GM12878 (cell line): ENCODE measurements at regions not wholly inside any gene's neighbourhood (a gene's known extent, or its start where the extent isn't known, plus 50 kb on each side); places are given as distances from the start of the nearest gene placed in this dataset.

Experiments
- ATAC-seq: fragments of 200-7000 bp; cut with Tn5 transposase; 3 replicates; pipeline ENCODE4 v1.9.1; 2020; ENCODE audit warnings: mild to moderate bottlenecking, moderate library complexity
- BruUV-seq: library from RNA; stranded (reverse); fragments of 400-500 nt; replicated peaks from 2 replicates; lab custom pipeline; 2021; lab: Mats Ljungman, UMichigan
- CTCF ChIA-PET: fragments of 300-600 bp; sonication (Branson Sonifier 250); formaldehyde crosslinking; extraction: SDS; loops from one replicate; lab custom pipeline; 2021; ENCODE audit warnings: inconsistent platforms; lab: Yijun Ruan, JAX
- POLR2A ChIA-PET: fragments of 350-600 bp; formaldehyde crosslinking; extraction: SDS; loops from one replicate; lab custom pipeline; 2021; ENCODE audit warnings: inconsistent platforms; lab: Charles Lee
- RAD21 ChIA-PET: fragments of 300-600 bp; sonication (Branson Sonifier 250); formaldehyde crosslinking; loops from one replicate; lab custom pipeline; 2023; ENCODE audit warnings: antibody characterized with exemption; ENCODE audit not compliant: unreplicated experiment; lab: Charles Lee
- SMC1A ChIA-PET: fragments of 300-600 bp; sonication (Branson Sonifier 250); formaldehyde crosslinking; loops from one replicate; lab custom pipeline; 2023; ENCODE audit not compliant: unreplicated experiment, uncharacterized antibody; lab: Charles Lee
- DNase-seq: peaks from one replicate; pipeline ENCODE4 v3.0.0-alpha.2; 2011; ENCODE audit warnings: low read depth, low spot score
- FAIRE-seq: peaks from 3 replicates; lab custom pipeline; 2011; peaks lifted over from hg19 to GRCh38; lab: Jason Lieb, UNC
- H2AFZ ChIP-seq: 2 replicates; pipeline ENCODE4 v1.6.0; 2011; ENCODE audit warnings: low read depth, low read length, control low read depth; ENCODE audit not compliant: control insufficient read depth
- H3K27ac ChIP-seq: 2 replicates; pipeline ENCODE4 v1.5.1; 2011; ENCODE audit warnings: control low read depth; ENCODE audit not compliant: control insufficient read depth, insufficient read depth
- H3K27me3 ChIP-seq, 2 experiments: replicated peaks in 1 of 2; 2 replicates each; pipeline versions ENCODE4 v1.6.0 to v1.6.1; 2011; ENCODE audit warnings: low read length in 1 of 2; ENCODE audit not compliant: control insufficient read depth in 2 of 2, insufficient read depth in 2 of 2
- H3K36me3 ChIP-seq, 2 experiments: 2 replicates each; pipeline ENCODE4 v1.5.1; 2011; ENCODE audit warnings: low read length in 1 of 2; ENCODE audit not compliant: control insufficient read depth in 2 of 2, insufficient read depth in 2 of 2
- H3K4me1 ChIP-seq: 2 replicates; pipeline ENCODE4 v1.6.1; 2011; ENCODE audit warnings: mild to moderate bottlenecking, low read length, moderate library complexity, mixed read lengths; ENCODE audit not compliant: control insufficient read depth, insufficient read depth
- H3K4me2 ChIP-seq: 2 replicates; pipeline ENCODE4 v1.6.0; 2011; ENCODE audit warnings: control low read depth; ENCODE audit not compliant: control insufficient read depth, insufficient read depth
- H3K4me3 ChIP-seq: fragments of 200-600 bp; sonication (generic); 2 replicates; pipeline ENCODE4 v1.5.1; 2016
- H3K79me2 ChIP-seq: 2 replicates; pipeline ENCODE4 v1.6.0; 2011; ENCODE audit warnings: low read length; ENCODE audit not compliant: control insufficient read depth, insufficient read depth
- H3K9ac ChIP-seq: 2 replicates; pipeline ENCODE4 v1.8.0; 2011; ENCODE audit warnings: low read length, control low read depth, mixed read lengths; ENCODE audit not compliant: control insufficient read depth, insufficient read depth
- H3K9me3 ChIP-seq: replicated peaks from 3 replicates; pipeline ENCODE4 v1.5.1; 2011; ENCODE audit warnings: mild to moderate bottlenecking, low read length; ENCODE audit not compliant: control insufficient read depth, insufficient read depth
- H4K20me1 ChIP-seq: 2 replicates; pipeline ENCODE4 v1.6.0; 2011; ENCODE audit not compliant: control insufficient read depth, insufficient read depth
- CHD4 ChIP-seq: fragments of 200-600 bp; sonication (generic); IDR thresholded peaks from 2 replicates; pipeline ENCODE4 v1.6.1; 2016; ENCODE audit warnings: mild to moderate bottlenecking
- ESRRA ChIP-seq: IDR thresholded peaks from 2 replicates; pipeline ENCODE4 v1.6.1; 2012; ENCODE audit warnings: mild to moderate bottlenecking, low read length, improper control_type of control experiment
- FOS ChIP-seq: IDR thresholded peaks from 3 replicates; pipeline ENCODE4 v1.6.1; 2011; ENCODE audit warnings: borderline replicate concordance; ENCODE audit not compliant: insufficient read length; ENCODE audit errors: extremely low read depth
- SMARCA5 ChIP-seq: fragments of 450-650 bp; IDR thresholded peaks from 2 replicates; pipeline ENCODE4 v1.6.1; 2017; ENCODE audit warnings: mild to moderate bottlenecking
- SRF ChIP-seq, 2 experiments: IDR thresholded peaks; 2 replicates each; pipeline ENCODE4 v1.6.1; 2011; ENCODE audit warnings: low read depth in 2 of 2, low read length in 2 of 2, mild to moderate bottlenecking in 1 of 2, moderate library complexity in 1 of 2
- ZNF207 ChIP-seq: fragments of 450-650 bp; IDR thresholded peaks from 2 replicates; pipeline ENCODE4 v1.6.1; 2014; ENCODE audit warnings: antibody characterized with exemption, mild to moderate bottlenecking, borderline replicate concordance
- WGBS: methylation state at CpG from one replicate; pipeline ENCODE4 v1.1.6; 2016; ENCODE audit warnings: low lambda C conversion rate; ENCODE audit not compliant: insufficient replicate concordance, insufficient coverage; ENCODE audit errors: missing lambda C conversion rate; 5-methylcytosine and 5-hydroxymethylcytosine counted together
- in situ Hi-C: fragments of 300-500 bp; cut with MboI; formaldehyde crosslinking; loops from 9 replicates; pipeline ENCODE4 v1.14.3; 2018; ENCODE audit warnings: mixed read lengths
- intact Hi-C: fragments of 100-400 bp; cut with micrococcal nuclease; formaldehyde crosslinking; loops from one replicate; pipeline ENCODE4 v1.14.2; 2022; ENCODE audit not compliant: unreplicated experiment
- TF ChIP-seq, protein P1 (sequence below): IDR thresholded peaks from 2 replicates; pipeline ENCODE4 v1.6.1; 2012; ENCODE audit warnings: improper control_type of control experiment, low read depth, low read length; ENCODE audit not compliant: insufficient replicate concordance
- TF ChIP-seq, protein P2 (sequence below): fragments of 150-350 bp; IDR thresholded peaks from 2 replicates; pipeline ENCODE4 v1.6.1; 2016; ENCODE audit warnings: low read depth, low read length

- no peak overlapping the region for H2AFZ ChIP-seq
- H3K27me3 ChIP-seq = no peaks in the 10 kb centered on the region
- TF ChIP-seq ESRRA (no peak), FOS (no peak), CHD4 (no peak), SRF (IDR thresholded peaks at IDR 0.05; ENCODE audit: low read depth in 2 of 2, low read length in 2 of 2) (no peak), SMARCA5 (no peak), ZNF207 (no peak)
- TF ChIP-seq, protein P1, sequence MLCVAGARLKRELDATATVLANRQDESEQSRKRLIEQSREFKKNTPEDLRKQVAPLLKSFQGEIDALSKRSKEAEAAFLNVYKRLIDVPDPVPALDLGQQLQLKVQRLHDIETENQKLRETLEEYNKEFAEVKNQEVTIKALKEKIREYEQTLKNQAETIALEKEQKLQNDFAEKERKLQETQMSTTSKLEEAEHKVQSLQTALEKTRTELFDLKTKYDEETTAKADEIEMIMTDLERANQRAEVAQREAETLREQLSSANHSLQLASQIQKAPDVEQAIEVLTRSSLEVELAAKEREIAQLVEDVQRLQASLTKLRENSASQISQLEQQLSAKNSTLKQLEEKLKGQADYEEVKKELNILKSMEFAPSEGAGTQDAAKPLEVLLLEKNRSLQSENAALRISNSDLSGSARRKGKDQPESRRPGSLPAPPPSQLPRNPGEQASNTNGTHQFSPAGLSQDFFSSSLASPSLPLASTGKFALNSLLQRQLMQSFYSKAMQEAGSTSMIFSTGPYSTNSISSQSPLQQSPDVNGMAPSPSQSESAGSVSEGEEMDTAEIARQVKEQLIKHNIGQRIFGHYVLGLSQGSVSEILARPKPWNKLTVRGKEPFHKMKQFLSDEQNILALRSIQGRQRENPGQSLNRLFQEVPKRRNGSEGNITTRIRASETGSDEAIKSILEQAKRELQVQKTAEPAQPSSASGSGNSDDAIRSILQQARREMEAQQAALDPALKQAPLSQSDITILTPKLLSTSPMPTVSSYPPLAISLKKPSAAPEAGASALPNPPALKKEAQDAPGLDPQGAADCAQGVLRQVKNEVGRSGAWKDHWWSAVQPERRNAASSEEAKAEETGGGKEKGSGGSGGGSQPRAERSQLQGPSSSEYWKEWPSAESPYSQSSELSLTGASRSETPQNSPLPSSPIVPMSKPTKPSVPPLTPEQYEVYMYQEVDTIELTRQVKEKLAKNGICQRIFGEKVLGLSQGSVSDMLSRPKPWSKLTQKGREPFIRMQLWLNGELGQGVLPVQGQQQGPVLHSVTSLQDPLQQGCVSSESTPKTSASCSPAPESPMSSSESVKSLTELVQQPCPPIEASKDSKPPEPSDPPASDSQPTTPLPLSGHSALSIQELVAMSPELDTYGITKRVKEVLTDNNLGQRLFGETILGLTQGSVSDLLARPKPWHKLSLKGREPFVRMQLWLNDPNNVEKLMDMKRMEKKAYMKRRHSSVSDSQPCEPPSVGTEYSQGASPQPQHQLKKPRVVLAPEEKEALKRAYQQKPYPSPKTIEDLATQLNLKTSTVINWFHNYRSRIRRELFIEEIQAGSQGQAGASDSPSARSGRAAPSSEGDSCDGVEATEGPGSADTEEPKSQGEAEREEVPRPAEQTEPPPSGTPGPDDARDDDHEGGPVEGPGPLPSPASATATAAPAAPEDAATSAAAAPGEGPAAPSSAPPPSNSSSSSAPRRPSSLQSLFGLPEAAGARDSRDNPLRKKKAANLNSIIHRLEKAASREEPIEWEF = no peak
- TF ChIP-seq, protein P2, sequence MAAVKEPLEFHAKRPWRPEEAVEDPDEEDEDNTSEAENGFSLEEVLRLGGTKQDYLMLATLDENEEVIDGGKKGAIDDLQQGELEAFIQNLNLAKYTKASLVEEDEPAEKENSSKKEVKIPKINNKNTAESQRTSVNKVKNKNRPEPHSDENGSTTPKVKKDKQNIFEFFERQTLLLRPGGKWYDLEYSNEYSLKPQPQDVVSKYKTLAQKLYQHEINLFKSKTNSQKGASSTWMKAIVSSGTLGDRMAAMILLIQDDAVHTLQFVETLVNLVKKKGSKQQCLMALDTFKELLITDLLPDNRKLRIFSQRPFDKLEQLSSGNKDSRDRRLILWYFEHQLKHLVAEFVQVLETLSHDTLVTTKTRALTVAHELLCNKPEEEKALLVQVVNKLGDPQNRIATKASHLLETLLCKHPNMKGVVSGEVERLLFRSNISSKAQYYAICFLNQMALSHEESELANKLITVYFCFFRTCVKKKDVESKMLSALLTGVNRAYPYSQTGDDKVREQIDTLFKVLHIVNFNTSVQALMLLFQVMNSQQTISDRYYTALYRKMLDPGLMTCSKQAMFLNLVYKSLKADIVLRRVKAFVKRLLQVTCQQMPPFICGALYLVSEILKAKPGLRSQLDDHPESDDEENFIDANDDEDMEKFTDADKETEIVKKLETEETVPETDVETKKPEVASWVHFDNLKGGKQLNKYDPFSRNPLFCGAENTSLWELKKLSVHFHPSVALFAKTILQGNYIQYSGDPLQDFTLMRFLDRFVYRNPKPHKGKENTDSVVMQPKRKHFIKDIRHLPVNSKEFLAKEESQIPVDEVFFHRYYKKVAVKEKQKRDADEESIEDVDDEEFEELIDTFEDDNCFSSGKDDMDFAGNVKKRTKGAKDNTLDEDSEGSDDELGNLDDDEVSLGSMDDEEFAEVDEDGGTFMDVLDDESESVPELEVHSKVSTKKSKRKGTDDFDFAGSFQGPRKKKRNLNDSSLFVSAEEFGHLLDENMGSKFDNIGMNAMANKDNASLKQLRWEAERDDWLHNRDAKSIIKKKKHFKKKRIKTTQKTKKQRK = no peak
- FAIRE-seq = no peak
- CTCF ChIA-PET = interaction anchor here (0.5 kb wide), 1 partner anchor 395 kb away, joined by 3 read pairs; no protein-coding TSS in a partner anchor
- in situ Hi-C loops (no loop called here), intact Hi-C loops (no loop called here)
- H3K4me1 ChIP-seq = no peaks in the 10 kb centered on the region
- no peak for DNase-seq
- H3K9ac ChIP-seq = no peak overlapping the region
- H3K36me3 ChIP-seq = no peaks in the 10 kb centered on the region
- no peaks in the 10 kb centered on the region; the same call in 1 of the 3 replicates for H3K9me3 ChIP-seq
- no peaks in the 10 kb centered on the region for H4K20me1 ChIP-seq
- ATAC-seq = no peak
- H3K4me3 ChIP-seq = no peak overlapping the region
- SMC1A ChIA-PET = interaction anchor here (0.7 to 1.1 kb wide), 2 partner anchors 164 to 348 kb away, joined by 3 read pairs; no protein-coding TSS in a partner anchor
- H3K27ac ChIP-seq = no peak overlapping the region
- no peaks in the 10 kb centered on the region for H3K79me2 ChIP-seq
- WGBS = 8% methylated on average over 2 of the region's 2 CpGs
- BruUV-seq = no TSS peak
- RAD21 ChIA-PET = no interaction called here
- POLR2A ChIA-PET = no interaction called here
- no peak overlapping the region for H3K4me2 ChIP-seq
Observed at GRCh38 chr21:41578716-41579115, 70.8 kb upstream of the TMPRSS2 start.
